ENCODE measurements at regions not wholly inside any gene's neighbourhood (a gene's known extent, or its start where the extent isn't known, plus 50 kb on each side); places are given as distances from the start of the nearest gene placed in this dataset.

- H3K4me3 ChIP-seq (ENCODE audit: low read depth, low read length) = no peak overlapping the region
- TF ChIP-seq CTCF (IDR thresholded peaks at IDR 0.05; ENCODE audit: borderline replicate concordance, insufficient read depth, low read depth, low read length) = no peak
Measured at GRCh38 chr1:182127656-182128055, 66.1 kb upstream of the ZNF648 start.

GRCh38 chr1:182126272-182126800 lies 64.8 kb upstream of the ZNF648 start:
- no peak overlapping the region for H3K4me3 ChIP-seq (ENCODE audit: low read depth, low read length)
- no peak for TF ChIP-seq CTCF (IDR thresholded peaks at IDR 0.05; ENCODE audit: borderline replicate concordance, insufficient read depth, low read depth, low read length)

GRCh38 chr1:182122913-182123260 lies 61.4 kb upstream of the ZNF648 start:
- TF ChIP-seq CTCF (IDR thresholded peaks at IDR 0.05; ENCODE audit: borderline replicate concordance, insufficient read depth, low read depth, low read length) = no peak
- H3K4me3 ChIP-seq (ENCODE audit: low read depth, low read length) = no peak overlapping the region

GRCh38 chr1:182122256-182122912 lies 60.9 kb upstream of the ZNF648 start:
- no peak for TF ChIP-seq CTCF (IDR thresholded peaks at IDR 0.05; ENCODE audit: borderline replicate concordance, insufficient read depth, low read depth, low read length)
- no peak overlapping the region for H3K4me3 ChIP-seq (ENCODE audit: low read depth, low read length)

GRCh38 chr1:182121787-182122186 lies 60.3 kb upstream of the ZNF648 start:
- no peak overlapping the region for H3K4me3 ChIP-seq (ENCODE audit: low read depth, low read length)
- TF ChIP-seq CTCF (IDR thresholded peaks at IDR 0.05; ENCODE audit: borderline replicate concordance, insufficient read depth, low read depth, low read length) = no peak

- TF ChIP-seq CTCF (IDR thresholded peaks at IDR 0.05; ENCODE audit: borderline replicate concordance, insufficient read depth, low read depth, low read length) = no peak
- H3K4me3 ChIP-seq (ENCODE audit: low read depth, low read length) = no peak overlapping the region
Measured at GRCh38 chr1:182120411-182121258, 59.1 kb upstream of the ZNF648 start.

All from GM12875 (cell line).